Activated CD4-positive, alpha-beta T cell treated with anti-CD3 and anti-CD28 coated beads, Interleukin-2, amount 10 ng/mL, durations not matched to agents 7 days and 5 days (primary cell): ENCODE measurements at regions not wholly inside any gene's neighbourhood (a gene's known extent, or its start where the extent isn't known, plus 50 kb on each side); places are given as distances from the start of the nearest gene placed in this dataset.

Source experiments
- CTCF ChIA-PET: fragments of 350-600 bp; sonication (Branson Sonifier 250); formaldehyde crosslinking; loops from one replicate; lab custom pipeline; 2021; ENCODE audit warnings: antibody characterized with exemption; lab: Charles Lee
- POLR2A ChIA-PET: fragments of 350-600 bp; sonication (Branson Sonifier 250); formaldehyde crosslinking; loops from one replicate; lab custom pipeline; 2021; ENCODE audit warnings: antibody characterized with exemption; lab: Charles Lee
- DNase-seq: peaks from one replicate; pipeline ENCODE4 v3.0.0-alpha.2; 2020
- H3K27ac Mint-ChIP-seq: one replicate; pipeline ENCODE4 v1.8.0; 2021; ENCODE audit warnings: mild to moderate bottlenecking, moderate library complexity, mixed read lengths
- H3K27me3 Mint-ChIP-seq: one replicate; pipeline ENCODE4 v1.8.0; 2021; ENCODE audit warnings: mixed read lengths
- H3K36me3 Mint-ChIP-seq: one replicate; pipeline ENCODE4 v1.8.0; 2021; ENCODE audit warnings: low read depth, mixed read lengths
- H3K4me1 Mint-ChIP-seq: one replicate; pipeline ENCODE4 v1.8.0; 2021; ENCODE audit warnings: mixed read lengths
- H3K4me3 Mint-ChIP-seq: one replicate; pipeline ENCODE4 v1.8.0; 2021; ENCODE audit warnings: mild to moderate bottlenecking, moderate library complexity, mixed read lengths
- H3K9me3 Mint-ChIP-seq: one replicate; pipeline ENCODE4 v1.8.0; 2021; ENCODE audit warnings: mixed read lengths

GRCh38 chr3:106795553-106795952, 581.7 kb upstream of the CCDC54 start:
- no peaks in the 10 kb centered on the region for H3K9me3 Mint-ChIP-seq
- H3K4me3 Mint-ChIP-seq = no peak overlapping the region
- no peak overlapping the region for H3K27ac Mint-ChIP-seq
- H3K36me3 Mint-ChIP-seq = no peaks in the 10 kb centered on the region
- no peaks in the 10 kb centered on the region for H3K27me3 Mint-ChIP-seq
- DNase-seq = no peak
- ChIA-PET CTCF (no interaction called here), POLR2A (no interaction called here)
- no peaks in the 10 kb centered on the region for H3K4me1 Mint-ChIP-seq

- POLR2A ChIA-PET = no interaction called here
- Mint-ChIP-seq H3K9me3 (no peaks in the 10 kb centered on the region), H3K36me3 (no peaks in the 10 kb centered on the region), H3K27me3 (no peaks in the 10 kb centered on the region), H3K4me1 (no peaks in the 10 kb centered on the region), H3K4me3 (no peak overlapping the region), H3K27ac (no peak overlapping the region)
- DNase-seq = no peak
- CTCF ChIA-PET = no interaction called here
These were observed 579.8 kb upstream of the CCDC54 start for GRCh38 chr3:106797461-106797860.

- Mint-ChIP-seq H3K4me3 (no peak overlapping the region), H3K4me1 (no peaks in the 10 kb centered on the region), H3K27me3 (peaks cover 3% of the 10 kb centered on the region), H3K9me3 (no peaks in the 10 kb centered on the region), H3K36me3 (no peaks in the 10 kb centered on the region), H3K27ac (no peak overlapping the region)
- no peak for DNase-seq
- ChIA-PET POLR2A (no interaction called here), CTCF (no interaction called here)
These were observed 571.6 kb upstream of the CCDC54 start for GRCh38 chr3:106805625-106806024.

GRCh38 chr3:106806964-106807363, 570.3 kb upstream of the CCDC54 start:
- no peaks in the 10 kb centered on the region for H3K9me3 Mint-ChIP-seq
- no peak overlapping the region for H3K4me3 Mint-ChIP-seq
- ChIA-PET POLR2A (no interaction called here), CTCF (no interaction called here)
- DNase-seq = no peak
- peaks cover 3% of the 10 kb centered on the region for H3K27me3 Mint-ChIP-seq
- no peaks in the 10 kb centered on the region for H3K4me1 Mint-ChIP-seq
- H3K36me3 Mint-ChIP-seq = no peaks in the 10 kb centered on the region
- no peak overlapping the region for H3K27ac Mint-ChIP-seq

GRCh38 chr3:106809041-106809440, 568.2 kb upstream of the CCDC54 start:
- Mint-ChIP-seq H3K9me3 (no peaks in the 10 kb centered on the region), H3K36me3 (no peaks in the 10 kb centered on the region), H3K4me3 (no peak overlapping the region), H3K4me1 (no peaks in the 10 kb centered on the region), H3K27me3 (peaks cover 3% of the 10 kb centered on the region), H3K27ac (no peak overlapping the region)
- POLR2A ChIA-PET = no interaction called here
- CTCF ChIA-PET = no interaction called here
- DNase-seq = no peak

GRCh38 chr3:106809623-106810299, 567.5 kb upstream of the CCDC54 start:
- no peaks in the 10 kb centered on the region for H3K4me1 Mint-ChIP-seq
- H3K9me3 Mint-ChIP-seq = no peaks in the 10 kb centered on the region
- no peak overlapping the region for H3K27ac Mint-ChIP-seq
- ChIA-PET POLR2A (no interaction called here), CTCF (no interaction called here)
- H3K36me3 Mint-ChIP-seq = no peaks in the 10 kb centered on the region
- H3K27me3 Mint-ChIP-seq = peaks cover 3% of the 10 kb centered on the region
- no peak for DNase-seq
- no peak overlapping the region for H3K4me3 Mint-ChIP-seq

- no peaks in the 10 kb centered on the region for H3K4me1 Mint-ChIP-seq
- H3K36me3 Mint-ChIP-seq = no peaks in the 10 kb centered on the region
- no peak overlapping the region for H3K27ac Mint-ChIP-seq
- H3K27me3 Mint-ChIP-seq = peaks cover under 1% of the 10 kb centered on the region
- no peak overlapping the region for H3K4me3 Mint-ChIP-seq
- DNase-seq = no peak
- POLR2A ChIA-PET = no interaction called here
- CTCF ChIA-PET = no interaction called here
- no peaks in the 10 kb centered on the region for H3K9me3 Mint-ChIP-seq
These were observed 566.9 kb upstream of the CCDC54 start for GRCh38 chr3:106810300-106810875.

- no peaks in the 10 kb centered on the region for H3K9me3 Mint-ChIP-seq
- H3K27me3 Mint-ChIP-seq = no peaks in the 10 kb centered on the region
- H3K4me3 Mint-ChIP-seq = no peak overlapping the region
- CTCF ChIA-PET = no interaction called here
- POLR2A ChIA-PET = no interaction called here
- DNase-seq = no peak
- H3K27ac Mint-ChIP-seq = no peak overlapping the region
- H3K36me3 Mint-ChIP-seq = no peaks in the 10 kb centered on the region
- H3K4me1 Mint-ChIP-seq = no peaks in the 10 kb centered on the region
These were observed 565.9 kb upstream of the CCDC54 start for GRCh38 chr3:106811376-106811775.

GRCh38 chr3:106813742-106814141, 563.5 kb upstream of the CCDC54 start:
- Mint-ChIP-seq H3K36me3 (no peaks in the 10 kb centered on the region), H3K27ac (no peak overlapping the region), H3K27me3 (no peaks in the 10 kb centered on the region), H3K9me3 (no peaks in the 10 kb centered on the region), H3K4me3 (no peak overlapping the region), H3K4me1 (no peaks in the 10 kb centered on the region)
- POLR2A ChIA-PET = no interaction called here
- no peak for DNase-seq
- CTCF ChIA-PET = no interaction called here

- ChIA-PET CTCF (no interaction called here), POLR2A (no interaction called here)
- DNase-seq = no peak
- no peaks in the 10 kb centered on the region for H3K9me3 Mint-ChIP-seq
- H3K36me3 Mint-ChIP-seq = no peaks in the 10 kb centered on the region
- no peaks in the 10 kb centered on the region for H3K4me1 Mint-ChIP-seq
- no peak overlapping the region for H3K4me3 Mint-ChIP-seq
- no peak overlapping the region for H3K27ac Mint-ChIP-seq
- H3K27me3 Mint-ChIP-seq = no peaks in the 10 kb centered on the region
These were observed 563.0 kb upstream of the CCDC54 start for GRCh38 chr3:106814231-106814630.

GRCh38 chr3:106816838-106817237, 560.4 kb upstream of the CCDC54 start:
- Mint-ChIP-seq H3K4me1 (no peaks in the 10 kb centered on the region), H3K27ac (no peak overlapping the region), H3K9me3 (no peaks in the 10 kb centered on the region), H3K4me3 (no peak overlapping the region), H3K36me3 (no peaks in the 10 kb centered on the region), H3K27me3 (no peaks in the 10 kb centered on the region)
- POLR2A ChIA-PET = no interaction called here
- CTCF ChIA-PET = interaction anchor here (0.6 kb wide), 1 partner anchor 1246 kb away, joined by 3 read pairs; no protein-coding TSS in a partner anchor
- no peak for DNase-seq

- Mint-ChIP-seq H3K36me3 (no peaks in the 10 kb centered on the region), H3K9me3 (no peaks in the 10 kb centered on the region), H3K4me1 (no peaks in the 10 kb centered on the region), H3K27ac (no peak overlapping the region), H3K4me3 (no peak overlapping the region), H3K27me3 (no peaks in the 10 kb centered on the region)
- DNase-seq = no peak
- ChIA-PET CTCF (no interaction called here), POLR2A (no interaction called here)
These were observed 559.5 kb upstream of the CCDC54 start for GRCh38 chr3:106817706-106818105.

GRCh38 chr3:106819440-106819839, 557.8 kb upstream of the CCDC54 start:
- H3K27ac Mint-ChIP-seq = no peak overlapping the region
- no peak overlapping the region for H3K4me3 Mint-ChIP-seq
- H3K36me3 Mint-ChIP-seq = no peaks in the 10 kb centered on the region
- no peaks in the 10 kb centered on the region for H3K9me3 Mint-ChIP-seq
- no peaks in the 10 kb centered on the region for H3K27me3 Mint-ChIP-seq
- no peaks in the 10 kb centered on the region for H3K4me1 Mint-ChIP-seq
- no peak for DNase-seq
- POLR2A ChIA-PET = no interaction called here
- CTCF ChIA-PET = no interaction called here
